A549 (cell line): ENCODE measurements at regions not wholly inside any gene's neighbourhood (a gene's known extent, or its start where the extent isn't known, plus 50 kb on each side); places are given as distances from the start of the nearest gene placed in this dataset.

Experiments
- BHLHE40 ChIP-seq: IDR thresholded peaks from 2 replicates; pipeline ENCODE4 v1.6.1; 2012; ENCODE audit warnings: low read depth, low read length, inconsistent platforms
- CTCF ChIP-seq: fragments of >200 bp; sonication (Bioruptor Twin); formaldehyde crosslinking; IDR thresholded peaks from 3 replicates; pipeline ENCODE4 v1.5.1; 2016
- RAD21 ChIP-seq, 2 experiments: fragments of >200 bp in 1 of 2; sonication (Bioruptor Twin) in 1 of 2; formaldehyde crosslinking in 1 of 2; IDR thresholded peaks in 1 of 2; conservative IDR thresholded peaks in 1 of 2; 2 replicates in 1 of 2; 3 replicates in 1 of 2; pipeline ENCODE4 v1.6.1; 2012 to 2018; ENCODE audit warnings: inconsistent platforms in 1 of 2

GRCh38 chr3:118505784-118506183 is 528.9 kb downstream of the IGSF11 start:
- no peak for TF ChIP-seq CTCF
- no peak for TF ChIP-seq RAD21 (conservative IDR thresholded peaks at IDR 0.05 in 1 of 2, IDR thresholded peaks at IDR 0.05 in 1 of 2)
- TF ChIP-seq BHLHE40 = no peak
